ENCODE measurements at regions not wholly inside any gene's neighbourhood (a gene's known extent, or its start where the extent isn't known, plus 50 kb on each side); places are given as distances from the start of the nearest gene placed in this dataset.

GRCh38 chr4:24078347-24078962, 188.6 kb upstream of the PPARGC1A start:
- TF ChIP-seq, protein P1, sequence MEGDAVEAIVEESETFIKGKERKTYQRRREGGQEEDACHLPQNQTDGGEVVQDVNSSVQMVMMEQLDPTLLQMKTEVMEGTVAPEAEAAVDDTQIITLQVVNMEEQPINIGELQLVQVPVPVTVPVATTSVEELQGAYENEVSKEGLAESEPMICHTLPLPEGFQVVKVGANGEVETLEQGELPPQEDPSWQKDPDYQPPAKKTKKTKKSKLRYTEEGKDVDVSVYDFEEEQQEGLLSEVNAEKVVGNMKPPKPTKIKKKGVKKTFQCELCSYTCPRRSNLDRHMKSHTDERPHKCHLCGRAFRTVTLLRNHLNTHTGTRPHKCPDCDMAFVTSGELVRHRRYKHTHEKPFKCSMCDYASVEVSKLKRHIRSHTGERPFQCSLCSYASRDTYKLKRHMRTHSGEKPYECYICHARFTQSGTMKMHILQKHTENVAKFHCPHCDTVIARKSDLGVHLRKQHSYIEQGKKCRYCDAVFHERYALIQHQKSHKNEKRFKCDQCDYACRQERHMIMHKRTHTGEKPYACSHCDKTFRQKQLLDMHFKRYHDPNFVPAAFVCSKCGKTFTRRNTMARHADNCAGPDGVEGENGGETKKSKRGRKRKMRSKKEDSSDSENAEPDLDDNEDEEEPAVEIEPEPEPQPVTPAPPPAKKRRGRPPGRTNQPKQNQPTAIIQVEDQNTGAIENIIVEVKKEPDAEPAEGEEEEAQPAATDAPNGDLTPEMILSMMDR (IDR thresholded peaks at IDR 0.05; ENCODE audit: insufficient read depth, low read length), result no peak
- TF ChIP-seq POLR2AphosphoS5 (IDR thresholded peaks at IDR 0.05; ENCODE audit: low read depth), result no peak
- no peak for TF ChIP-seq REST (IDR thresholded peaks at IDR 0.05; ENCODE audit: insufficient replicate concordance, low read depth)
- TF ChIP-seq GABPA (IDR thresholded peaks at IDR 0.05; ENCODE audit: low read depth), result no peak
- TF ChIP-seq SPI1 (IDR thresholded peaks at IDR 0.05; ENCODE audit: borderline replicate concordance, low read depth), result no peak

Data from HL-60 (cell line).